NCI-H2227 treated with DMSO at 0.1 percent for 48 hours (cell line): ENCODE measurements at regions not wholly inside any gene's neighbourhood (a gene's known extent, or its start where the extent isn't known, plus 50 kb on each side); places are given as distances from the start of the nearest gene placed in this dataset.

Experiments
- DNase-seq: peaks from one replicate; lab custom pipeline; 2025; lab: John Stamatoyannopoulos, UW

DNA sequence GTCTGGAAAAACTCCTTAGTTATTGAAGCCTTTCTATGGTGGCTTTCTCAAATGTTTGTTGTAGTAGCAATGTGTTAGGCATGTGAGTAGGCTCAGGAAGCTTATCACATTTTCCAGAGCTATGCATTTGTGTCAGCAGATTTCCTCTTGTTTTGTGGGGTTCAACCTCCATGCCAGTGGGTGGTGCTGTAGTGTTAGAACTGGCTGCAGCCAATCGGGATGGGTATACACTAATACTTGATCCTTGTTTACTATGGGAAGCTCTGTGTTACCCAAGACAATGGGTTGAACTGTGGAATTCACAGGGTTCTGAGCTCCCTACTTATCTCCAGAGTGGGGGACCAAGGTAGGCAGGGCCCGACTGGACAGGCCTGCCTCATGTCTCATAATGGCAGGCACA, 348.5 kb upstream of the ADAMTS5 start:
- no peak for DNase-seq

DNA sequence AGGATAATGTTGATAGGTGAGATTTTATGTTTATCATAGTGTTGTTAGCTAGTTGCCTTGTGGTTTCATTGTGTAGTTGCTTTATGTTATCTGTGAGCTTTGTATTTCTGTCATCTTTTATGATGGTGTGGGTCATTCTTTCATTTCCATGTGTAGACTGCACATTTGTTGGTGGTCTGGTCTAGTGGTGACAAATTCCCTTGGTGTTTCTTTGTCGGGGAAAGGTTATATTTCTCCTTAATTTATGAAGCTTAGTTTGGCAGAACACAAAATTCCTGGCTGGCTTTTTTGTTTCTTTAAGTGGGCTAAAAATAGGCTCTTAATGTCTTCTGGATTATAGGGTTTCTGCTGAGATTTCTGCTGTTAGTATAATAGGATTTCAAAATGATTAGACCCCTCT, 347.2 kb upstream of the ADAMTS5 start:
- no peak for DNase-seq

DNA sequence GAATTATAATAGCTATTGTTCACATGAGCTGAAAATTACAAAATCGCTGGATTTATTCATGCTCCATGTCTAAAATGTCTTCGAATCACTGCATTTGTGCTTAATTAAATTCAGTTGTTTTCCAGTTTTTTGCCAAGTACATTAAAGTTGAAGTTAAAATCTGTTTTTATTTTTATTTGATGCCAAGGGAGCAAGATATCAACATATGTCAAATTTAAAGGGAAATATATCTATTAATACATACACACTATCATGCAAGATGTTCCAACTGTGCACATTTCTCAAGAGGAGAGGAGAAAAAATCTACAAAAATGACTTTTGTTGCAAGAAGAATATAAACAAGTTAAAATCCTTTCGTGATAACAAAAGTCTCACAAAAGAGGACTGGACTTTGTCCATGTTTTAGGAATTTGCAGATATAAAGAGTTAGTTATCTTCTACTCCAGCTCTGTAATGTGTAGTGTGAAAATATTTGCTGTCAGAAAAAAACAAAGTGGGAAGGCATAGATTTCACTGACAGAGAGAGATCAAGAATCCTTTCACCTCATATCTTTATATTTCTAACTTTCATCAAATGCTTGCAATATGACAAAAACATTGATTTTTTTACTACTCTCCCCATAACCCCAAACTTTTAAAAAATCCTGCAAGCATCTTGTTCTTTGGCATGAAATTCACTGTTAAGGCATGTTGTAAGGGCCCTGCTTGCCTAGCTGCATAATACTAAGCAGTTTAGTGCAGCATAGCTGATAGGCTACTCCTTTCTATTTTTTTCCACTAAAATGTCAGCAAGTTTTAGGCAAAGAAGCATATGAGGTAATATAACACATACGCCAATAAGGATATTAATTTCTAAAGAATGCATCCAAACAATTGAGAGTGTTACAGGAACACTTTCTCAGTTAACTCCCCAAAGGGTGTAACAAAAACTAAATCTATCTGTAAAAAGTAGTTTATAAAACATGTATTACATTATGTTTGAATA, 340.2 kb upstream of the ADAMTS5 start:
- no peak for DNase-seq

DNA sequence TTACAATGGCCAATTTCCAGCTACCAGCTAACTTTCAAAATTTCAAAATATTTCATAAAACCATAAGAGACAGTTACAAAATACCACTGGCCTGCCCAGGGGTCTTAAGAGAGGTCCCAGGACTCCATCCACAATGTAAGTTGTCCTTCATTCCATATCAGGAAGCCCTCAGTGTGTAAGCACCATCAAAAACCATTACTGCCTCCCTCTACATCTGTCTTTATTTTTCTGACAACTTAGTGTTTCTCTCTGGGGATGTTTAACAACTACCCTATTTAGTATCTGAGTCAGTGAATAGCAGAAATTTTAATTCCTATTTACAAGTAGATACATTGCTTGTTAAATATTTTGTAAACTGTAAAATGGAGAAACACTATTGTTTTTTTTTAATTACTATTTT, 339.3 kb upstream of the ADAMTS5 start:
- no peak for DNase-seq

DNA sequence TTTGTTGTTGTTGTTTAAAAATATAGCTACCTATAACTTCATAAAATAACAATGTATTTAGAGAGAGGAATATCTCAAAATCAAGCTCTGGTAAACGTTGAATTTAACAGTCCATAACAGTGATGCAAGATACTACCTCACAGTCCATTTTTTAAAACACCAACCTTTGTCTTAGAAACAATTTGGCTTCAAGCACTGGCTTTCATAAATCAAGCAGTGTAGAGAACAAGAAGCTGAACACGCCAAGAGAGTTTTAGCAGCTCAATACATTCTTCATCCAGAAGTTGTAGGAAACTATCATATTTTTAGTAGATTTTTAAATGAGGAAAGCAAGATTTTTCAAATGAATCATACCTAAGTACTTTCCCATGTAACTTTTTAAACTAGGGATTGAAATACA, 334.3 kb upstream of the ADAMTS5 start:
- no peak for DNase-seq

DNA sequence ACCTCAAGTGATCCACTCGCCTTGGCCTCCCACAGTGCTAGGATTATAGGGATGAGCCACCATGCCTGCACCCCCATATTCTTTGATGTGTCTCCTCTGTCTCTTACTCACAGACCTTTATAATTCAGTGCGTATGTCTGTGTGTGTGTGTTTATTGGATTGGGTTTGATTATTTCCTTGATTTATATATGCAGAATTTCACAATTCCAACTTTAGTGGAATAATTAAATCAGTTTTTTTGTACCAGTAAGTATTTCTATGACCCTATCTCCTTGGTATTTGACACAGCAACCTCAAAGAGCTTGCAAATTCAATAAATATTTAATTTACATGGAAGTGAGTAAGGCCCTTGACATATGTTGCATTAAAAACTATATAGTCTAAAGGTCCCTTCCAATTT, 333.9 kb upstream of the ADAMTS5 start:
- no peak for DNase-seq

DNA sequence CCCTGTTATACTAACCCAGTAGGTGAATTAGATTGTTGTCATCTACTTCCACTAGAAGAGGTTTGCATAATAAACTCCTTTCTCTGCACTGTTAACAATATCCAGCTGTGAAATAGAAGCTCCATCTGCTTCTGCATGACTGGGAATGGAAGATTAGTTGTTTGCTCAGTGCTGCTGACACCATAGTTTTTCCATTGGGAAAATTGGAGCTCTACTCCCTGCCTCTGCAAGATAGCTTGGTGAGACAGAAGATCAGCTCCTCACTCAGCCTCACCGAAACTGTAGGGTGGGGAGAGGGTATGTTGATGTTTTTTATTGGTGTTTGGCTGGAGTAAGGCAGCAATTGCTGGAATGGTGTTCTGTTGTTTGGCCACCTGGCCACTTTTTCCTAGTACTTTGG, 331.6 kb upstream of the ADAMTS5 start:
- DNase-seq: no peak

DNA sequence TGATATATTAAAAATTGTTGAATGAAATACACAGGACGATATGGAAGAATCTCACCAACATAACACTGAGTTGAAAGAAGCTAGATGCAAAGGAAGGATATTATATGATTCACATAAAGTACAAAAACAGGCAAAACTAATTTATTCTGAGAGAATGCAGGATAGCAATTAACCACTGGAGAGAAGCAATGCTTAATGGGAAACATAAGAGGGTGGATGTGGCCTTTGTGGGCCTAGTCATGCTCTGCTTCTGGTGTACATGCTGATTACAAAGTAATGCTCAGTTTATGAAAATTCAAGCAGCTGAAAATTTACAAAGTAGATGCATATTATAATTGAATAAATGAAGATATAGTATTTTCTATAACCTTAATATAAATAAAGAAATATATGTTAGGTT, 326.4 kb upstream of the ADAMTS5 start:
- DNase-seq: no peak

DNA sequence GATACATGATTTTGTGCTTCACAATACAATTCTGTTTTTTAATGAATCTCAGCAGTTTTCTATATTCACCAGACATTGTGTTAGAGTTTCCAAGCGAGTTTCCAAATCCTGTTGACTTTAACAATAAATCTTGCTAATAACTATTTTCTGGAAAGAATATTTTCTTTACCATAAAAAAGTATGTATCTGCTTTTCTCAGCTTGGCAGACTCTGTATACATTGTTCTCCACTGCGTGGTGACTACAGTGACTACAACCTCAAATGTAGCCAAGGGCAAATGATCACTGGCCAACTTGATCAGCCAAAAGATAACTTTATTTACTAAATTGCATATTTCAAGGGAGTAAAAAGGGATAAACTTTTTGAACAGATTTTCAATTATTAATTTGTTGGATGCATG, 325.9 kb upstream of the ADAMTS5 start:
- no peak for DNase-seq

DNA sequence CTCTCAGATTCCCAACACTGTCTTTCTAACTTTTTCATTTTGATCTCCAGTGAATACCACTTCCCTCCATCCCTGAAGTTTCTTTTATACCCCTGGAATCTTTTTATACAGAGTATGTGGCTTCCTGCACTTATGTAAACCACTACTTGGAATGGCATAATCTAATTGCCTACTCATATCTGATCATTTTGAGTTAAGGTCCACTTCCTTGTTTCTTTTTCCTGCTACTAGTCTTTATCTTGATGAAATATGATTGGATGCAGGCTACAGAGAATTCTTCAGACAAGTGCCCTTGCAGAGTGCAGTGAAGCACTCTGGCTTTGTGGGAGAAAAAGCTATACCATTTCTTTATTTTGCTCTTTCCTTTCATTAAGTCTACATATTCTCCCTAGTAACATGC, 325.3 kb upstream of the ADAMTS5 start:
- DNase-seq: no peak

DNA sequence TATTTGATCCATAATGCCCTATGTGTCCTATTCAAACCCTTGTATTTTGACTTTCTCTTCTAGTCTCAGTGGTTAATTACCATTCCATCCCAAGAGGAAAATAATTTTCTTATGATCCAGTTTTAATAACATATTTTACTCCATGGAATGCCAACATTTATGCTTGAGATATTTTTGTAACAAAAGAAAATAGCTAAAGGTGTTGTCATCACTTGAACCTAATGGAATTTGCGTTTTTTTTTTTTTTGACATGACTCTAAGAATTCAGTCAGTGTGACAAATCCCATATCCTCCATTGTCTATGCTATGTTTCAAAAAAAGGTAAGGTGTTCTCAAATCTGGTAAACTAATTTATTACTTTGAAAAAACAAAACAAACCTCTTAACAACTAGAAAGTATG, 324.1 kb upstream of the ADAMTS5 start:
- DNase-seq: no peak

DNA sequence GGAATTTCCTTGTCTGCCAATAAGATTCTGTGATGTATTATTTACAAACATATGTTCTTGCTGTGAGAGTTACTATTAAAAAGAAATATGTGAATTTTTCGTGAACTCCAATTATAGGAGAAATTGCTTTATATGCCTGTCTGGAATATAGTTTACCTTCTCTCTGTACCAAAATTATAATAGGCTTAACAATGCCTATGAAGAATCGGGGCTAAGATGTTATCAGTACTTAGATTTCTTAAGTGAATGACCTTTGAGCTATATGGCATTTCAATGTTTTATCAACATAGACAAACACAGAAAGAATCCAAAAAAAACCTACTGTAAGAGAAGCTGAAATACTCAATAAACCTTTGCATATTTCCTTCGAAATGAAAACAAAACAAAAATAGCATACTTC, 323.1 kb upstream of the ADAMTS5 start:
- DNase-seq: no peak

DNA sequence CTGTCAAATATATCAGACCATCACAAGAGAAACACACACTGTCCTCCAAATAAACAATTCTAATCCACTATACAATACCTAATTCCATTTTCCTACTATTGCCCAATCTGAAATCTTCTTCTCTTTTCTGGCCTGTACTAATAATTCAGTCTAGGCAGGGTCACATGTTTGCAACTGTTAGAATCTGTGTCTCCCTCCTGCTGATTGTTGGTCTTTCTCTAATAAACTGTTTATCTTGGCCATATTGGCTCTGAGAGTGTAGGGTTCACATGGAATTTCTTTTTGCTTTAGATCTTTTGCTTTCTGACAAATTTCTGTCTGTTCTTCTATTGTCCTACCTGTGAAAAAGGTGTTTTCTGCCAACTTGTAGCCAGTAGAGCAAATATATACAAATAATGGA, 319.9 kb upstream of the ADAMTS5 start:
- DNase-seq: no peak

DNA sequence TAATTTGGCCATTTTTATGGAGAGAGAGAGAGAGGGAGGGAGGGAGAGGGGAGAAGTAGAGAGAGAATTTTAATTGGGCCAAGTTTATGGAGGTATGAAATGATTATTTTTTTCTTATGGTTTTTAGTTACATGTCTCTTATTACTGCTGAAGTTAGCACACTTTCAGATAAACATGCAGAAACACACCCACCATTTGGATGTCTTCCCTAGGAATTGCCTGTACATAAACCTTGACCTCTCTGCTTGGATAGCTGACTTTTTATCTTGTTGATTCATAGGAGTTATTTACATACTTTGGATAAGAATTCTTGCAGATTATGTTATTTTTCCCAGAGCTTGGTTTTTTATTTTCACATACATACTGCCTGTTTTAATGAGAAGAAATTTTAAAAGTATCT, 310.2 kb upstream of the ADAMTS5 start:
- DNase-seq: no peak

DNA sequence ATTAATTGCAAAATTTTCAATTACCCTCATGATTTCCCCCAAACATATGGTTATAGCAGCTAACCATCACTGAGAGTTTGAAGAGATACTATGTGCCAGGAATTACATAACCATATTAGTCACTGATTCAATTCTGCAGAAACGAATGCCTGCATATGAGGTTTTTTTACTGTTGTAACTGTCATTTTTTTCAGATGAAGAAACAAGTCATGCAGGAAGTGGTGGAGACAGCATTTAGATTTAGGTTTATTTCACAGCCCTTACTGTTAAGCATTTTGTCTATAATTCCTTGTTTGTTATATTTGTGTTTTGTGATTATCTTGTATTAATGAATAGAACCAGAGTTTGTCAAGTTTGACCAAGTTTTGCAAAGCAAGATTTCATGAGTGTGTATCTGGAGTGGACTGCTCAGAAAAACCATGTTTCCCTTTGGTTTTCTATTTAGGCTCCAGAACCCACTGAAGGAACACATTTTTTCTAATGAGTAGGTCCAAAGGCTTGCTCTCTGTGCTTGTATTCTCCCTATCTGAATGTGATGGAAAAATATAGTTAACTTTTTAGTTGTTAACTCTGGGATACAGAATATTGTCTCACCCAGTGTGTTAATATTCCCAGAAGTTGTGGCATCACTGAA, 308.5 kb upstream of the ADAMTS5 start:
- no peak for DNase-seq

DNA sequence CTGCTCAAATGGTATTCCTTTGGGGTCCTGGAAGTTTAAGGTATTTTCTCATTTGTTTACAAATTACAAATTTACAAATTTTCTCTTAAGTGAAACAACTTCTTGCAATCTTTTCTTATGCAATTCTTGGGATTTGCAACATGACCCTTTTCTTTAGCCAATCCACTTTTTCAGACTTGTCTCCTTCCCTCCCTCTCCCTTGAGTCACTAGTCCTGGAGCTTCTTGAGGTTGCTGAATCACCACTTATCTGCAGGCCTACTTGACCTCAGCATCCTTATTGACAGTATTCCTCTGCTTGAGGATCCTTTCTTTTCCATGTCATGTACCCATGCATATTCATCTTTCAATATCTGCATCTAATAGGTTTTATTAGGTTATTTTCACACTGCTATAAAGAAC, 302.8 kb upstream of the ADAMTS5 start:
- DNase-seq: no peak

DNA sequence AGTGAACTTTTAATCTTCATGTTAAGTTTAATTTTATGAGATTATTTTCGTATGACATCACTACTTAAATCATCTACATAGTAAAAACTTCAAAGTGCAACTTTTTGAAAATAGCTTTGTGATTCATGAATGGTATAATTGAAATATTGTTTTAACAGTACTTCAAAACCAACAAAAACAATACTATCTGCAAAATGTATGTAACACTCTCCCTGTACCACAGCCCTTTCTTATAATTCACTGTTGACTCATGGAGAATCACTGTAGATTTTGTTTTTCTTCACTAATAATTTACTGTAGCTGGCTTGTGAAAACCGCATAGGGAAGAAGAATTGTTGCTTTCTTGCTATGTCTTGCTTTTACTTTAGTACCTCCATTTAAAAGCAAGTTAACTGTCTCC, 301.4 kb upstream of the ADAMTS5 start:
- no peak for DNase-seq

DNA sequence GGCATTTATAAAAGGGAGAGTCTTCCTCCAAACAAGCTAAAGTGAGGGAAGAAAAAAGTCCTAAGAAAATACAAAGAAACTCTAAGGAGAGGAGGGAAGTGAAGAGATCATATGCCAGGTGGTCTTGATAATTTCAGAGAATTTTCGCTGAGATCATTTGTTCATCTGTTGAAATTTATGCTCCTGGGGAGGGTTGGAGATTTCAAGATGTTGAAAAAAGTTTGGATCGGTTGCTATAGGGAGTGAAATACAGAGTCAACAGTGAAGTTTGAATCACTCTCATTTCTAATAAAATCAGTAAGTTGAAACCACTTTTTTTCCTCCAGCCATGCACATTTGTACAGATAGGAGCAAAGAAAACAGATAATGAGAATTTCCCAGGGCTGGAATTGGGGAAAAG, 299.1 kb upstream of the ADAMTS5 start:
- no peak for DNase-seq

DNA sequence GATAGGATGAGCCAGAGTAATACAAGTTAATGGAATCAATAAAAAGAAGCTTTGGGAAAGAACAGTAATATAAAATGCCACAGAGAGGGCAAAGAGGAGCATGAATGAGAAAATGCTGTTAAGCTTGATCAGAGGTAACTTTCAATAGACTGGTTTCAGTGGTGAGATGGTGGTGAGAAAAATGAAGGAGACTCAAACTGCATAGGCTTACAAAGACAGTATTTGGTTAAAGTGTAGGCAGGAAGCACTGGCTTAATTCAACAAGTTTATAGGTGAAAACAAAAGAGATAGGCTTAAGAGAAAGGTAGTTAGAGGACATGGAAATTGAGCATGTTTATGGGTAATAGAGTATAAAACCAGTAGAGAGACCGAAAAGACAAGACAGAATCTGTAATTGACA, 298.6 kb upstream of the ADAMTS5 start:
- no peak for DNase-seq

DNA sequence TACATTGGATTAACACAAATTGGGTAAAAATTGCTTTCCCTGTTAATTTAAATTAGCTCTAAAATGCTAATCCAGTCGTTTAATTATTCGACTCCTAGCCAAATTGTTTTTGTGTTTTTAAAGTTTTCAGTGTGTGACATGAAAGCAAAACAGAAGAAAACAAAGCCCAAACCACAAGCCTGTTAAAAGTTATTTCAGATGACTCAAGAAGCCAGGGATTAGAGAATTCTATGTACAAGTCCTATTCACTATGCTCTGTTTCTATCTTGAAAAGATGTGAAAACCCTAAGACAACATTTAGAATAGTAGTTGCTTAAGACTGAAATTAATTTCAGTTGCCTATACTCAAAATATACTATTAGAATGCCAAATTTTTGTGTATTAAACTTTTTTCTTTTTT, 294.8 kb upstream of the ADAMTS5 start:
- no peak for DNase-seq

DNA sequence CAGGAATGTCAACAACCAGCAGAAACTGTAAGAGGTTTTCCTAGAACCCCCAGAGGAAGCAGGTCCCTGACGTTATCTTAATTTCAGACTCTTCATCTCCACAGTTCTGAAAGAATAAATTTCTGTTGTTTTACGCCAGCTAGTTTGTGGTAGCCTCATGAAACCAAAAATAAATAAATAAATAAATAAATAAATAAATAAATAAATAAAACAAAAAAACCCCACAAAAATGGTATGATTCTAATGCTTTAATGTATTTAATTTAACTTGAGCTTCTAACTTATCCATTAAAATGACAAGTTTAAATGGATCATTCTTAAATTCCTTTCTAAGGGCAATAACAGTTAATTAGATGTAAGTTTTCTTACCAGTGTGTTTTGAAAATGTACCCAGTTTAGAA, 293.8 kb upstream of the ADAMTS5 start:
- DNase-seq: no peak

DNA sequence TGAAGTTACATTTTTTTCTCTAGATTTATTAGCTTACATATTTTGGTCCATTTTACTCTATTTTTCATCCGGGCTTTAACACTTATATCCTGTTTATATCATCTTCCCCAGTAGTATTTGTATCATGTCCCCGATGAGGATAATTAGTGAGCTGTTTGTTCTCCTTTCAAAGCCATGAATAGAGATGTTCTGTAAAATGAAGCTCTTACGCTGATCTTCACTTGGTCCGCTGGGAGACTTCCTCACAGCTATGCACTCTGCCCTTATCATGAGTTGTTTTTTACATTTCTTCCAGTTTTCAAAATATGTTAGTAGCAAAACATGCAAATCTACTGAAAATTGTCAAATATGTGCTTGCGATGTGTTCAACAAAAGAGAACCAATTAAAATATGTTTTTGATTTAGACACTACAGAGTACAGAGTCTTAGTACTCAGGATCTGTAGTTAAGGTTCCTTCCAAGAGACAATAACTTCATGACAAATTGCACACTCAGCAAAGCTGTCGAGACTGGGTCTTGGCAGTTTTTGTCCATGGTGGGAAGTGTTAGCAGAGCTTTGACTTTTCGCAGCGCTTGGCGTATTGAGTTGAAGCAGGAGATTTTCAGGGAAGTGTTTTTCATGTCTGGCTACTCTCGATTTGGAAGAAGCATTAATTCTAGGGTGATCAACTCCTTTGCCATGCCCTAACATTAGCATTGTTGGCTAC, 292.0 kb upstream of the ADAMTS5 start:
- no peak for DNase-seq
